MM.1S (cell line): ENCODE measurements at regions not wholly inside any gene's neighbourhood (a gene's known extent, or its start where the extent isn't known, plus 50 kb on each side); places are given as distances from the start of the nearest gene placed in this dataset.

Source experiments
- DNase-seq: peaks from one replicate; pipeline ENCODE4 v3.0.0-alpha.2; 2015
- H2AFZ ChIP-seq: fragments of 300-600 bp; sonication (generic); 2 replicates; pipeline ENCODE4 v1.6.0; 2016; ENCODE audit warnings: antibody characterized with exemption, low read length
- H3F3A ChIP-seq: fragments of 300-600 bp; sonication (generic); 2 replicates; pipeline ENCODE4 v1.6.1; 2016; ENCODE audit warnings: mild to moderate bottlenecking, antibody characterized with exemption, low read length, moderate library complexity, mixed read lengths; ENCODE audit not compliant: insufficient read depth
- H3K27ac ChIP-seq: fragments of 300-600 bp; sonication (generic); 2 replicates; pipeline ENCODE4 v1.5.1; 2016; ENCODE audit warnings: mild to moderate bottlenecking, low read length
- H3K27me3 ChIP-seq: fragments of 300-600 bp; sonication (generic); replicated peaks from 2 replicates; pipeline ENCODE4 v1.6.0; 2016; ENCODE audit warnings: low read length; ENCODE audit not compliant: insufficient read depth
- H3K36me3 ChIP-seq: fragments of 300-600 bp; sonication (generic); replicated peaks from 2 replicates; pipeline ENCODE4 v1.6.1; 2016; ENCODE audit warnings: mild to moderate bottlenecking, low read length, mixed read lengths; ENCODE audit not compliant: insufficient read depth
- H3K4me1 ChIP-seq: fragments of 300-600 bp; sonication (generic); 2 replicates; pipeline ENCODE4 v1.6.1; 2016; ENCODE audit warnings: low read length, mixed read lengths
- H3K4me2 ChIP-seq: fragments of 300-600 bp; sonication (generic); 2 replicates; pipeline ENCODE4 v1.6.0; 2016; ENCODE audit warnings: low read depth, low read length
- H3K4me3 ChIP-seq: fragments of 300-600 bp; sonication (generic); 2 replicates; pipeline ENCODE4 v1.5.1; 2016; ENCODE audit warnings: low read length, mixed read lengths
- H3K79me2 ChIP-seq: fragments of 300-600 bp; sonication (generic); 2 replicates; pipeline ENCODE4 v1.6.1; 2016; ENCODE audit warnings: mixed run types, low read length, mixed read lengths
- H3K9ac ChIP-seq: fragments of 300-600 bp; sonication (generic); 2 replicates; pipeline ENCODE4 v1.6.1; 2016; ENCODE audit warnings: low read length, mixed read lengths
- H3K9me2 ChIP-seq: fragments of 300-600 bp; sonication (generic); replicated peaks from 2 replicates; pipeline ENCODE4 v1.6.1; 2016; ENCODE audit warnings: mild to moderate bottlenecking, low read length, mixed read lengths; ENCODE audit not compliant: insufficient read depth
- H3K9me3 ChIP-seq: fragments of 300-600 bp; sonication (generic); replicated peaks from 2 replicates; pipeline ENCODE4 v1.6.1; 2016; ENCODE audit warnings: mild to moderate bottlenecking, low read length, mixed read lengths; ENCODE audit not compliant: insufficient read depth
- H4K20me1 ChIP-seq: fragments of 300-600 bp; sonication (generic); 2 replicates; pipeline ENCODE4 v1.6.1; 2016; ENCODE audit warnings: mild to moderate bottlenecking, low read length, moderate library complexity, mixed read lengths; ENCODE audit not compliant: insufficient read depth
- EZH2 ChIP-seq: fragments of 300-600 bp; sonication (generic); optimal IDR thresholded peaks from 2 replicates; pipeline ENCODE3; 2017; ENCODE audit warnings: low read depth, mild to moderate bottlenecking, antibody characterized with exemption, low read length, mixed read lengths
- EZH2phosphoT487 ChIP-seq: fragments of 300-600 bp; sonication (generic); IDR thresholded peaks from 2 replicates; pipeline ENCODE4 v1.6.1; 2018; ENCODE audit warnings: antibody characterized with exemption, low read length
- TF ChIP-seq, protein P1 (sequence below): fragments of 300-600 bp; sonication (generic); IDR thresholded peaks from 2 replicates; pipeline ENCODE4 v1.5.1; 2016; ENCODE audit warnings: antibody characterized with exemption, low read length, mixed read lengths

DNA sequence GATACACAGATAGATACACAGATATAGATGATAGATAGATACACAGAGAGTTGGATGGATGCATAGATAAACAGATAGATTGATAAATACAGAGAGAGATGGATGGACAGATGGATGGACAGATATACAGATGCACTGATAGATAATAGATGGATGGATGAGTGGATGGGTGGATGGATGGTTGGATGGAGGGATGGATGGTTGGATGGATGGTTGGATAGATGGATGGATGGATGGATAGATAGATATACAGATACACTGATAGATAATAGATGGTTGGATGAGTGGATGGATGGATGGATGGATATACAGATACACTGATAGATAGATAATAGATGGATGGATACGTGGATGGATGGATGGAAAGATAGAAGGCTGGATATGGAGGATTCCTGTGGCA lies 290.0 kb upstream of the SHH start:
- no peak overlapping the region for H3K27ac ChIP-seq
- TF ChIP-seq, protein P1, sequence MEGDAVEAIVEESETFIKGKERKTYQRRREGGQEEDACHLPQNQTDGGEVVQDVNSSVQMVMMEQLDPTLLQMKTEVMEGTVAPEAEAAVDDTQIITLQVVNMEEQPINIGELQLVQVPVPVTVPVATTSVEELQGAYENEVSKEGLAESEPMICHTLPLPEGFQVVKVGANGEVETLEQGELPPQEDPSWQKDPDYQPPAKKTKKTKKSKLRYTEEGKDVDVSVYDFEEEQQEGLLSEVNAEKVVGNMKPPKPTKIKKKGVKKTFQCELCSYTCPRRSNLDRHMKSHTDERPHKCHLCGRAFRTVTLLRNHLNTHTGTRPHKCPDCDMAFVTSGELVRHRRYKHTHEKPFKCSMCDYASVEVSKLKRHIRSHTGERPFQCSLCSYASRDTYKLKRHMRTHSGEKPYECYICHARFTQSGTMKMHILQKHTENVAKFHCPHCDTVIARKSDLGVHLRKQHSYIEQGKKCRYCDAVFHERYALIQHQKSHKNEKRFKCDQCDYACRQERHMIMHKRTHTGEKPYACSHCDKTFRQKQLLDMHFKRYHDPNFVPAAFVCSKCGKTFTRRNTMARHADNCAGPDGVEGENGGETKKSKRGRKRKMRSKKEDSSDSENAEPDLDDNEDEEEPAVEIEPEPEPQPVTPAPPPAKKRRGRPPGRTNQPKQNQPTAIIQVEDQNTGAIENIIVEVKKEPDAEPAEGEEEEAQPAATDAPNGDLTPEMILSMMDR: no peak
- TF ChIP-seq EZH2 (no peak), EZH2phosphoT487 (no peak)
- H2AFZ ChIP-seq: no peak overlapping the region
- no peaks in the 10 kb centered on the region for H3K9me2 ChIP-seq
- no peaks in the 10 kb centered on the region for H3K4me1 ChIP-seq
- no peaks in the 10 kb centered on the region for H4K20me1 ChIP-seq
- no peaks in the 10 kb centered on the region for H3K79me2 ChIP-seq
- no peak overlapping the region for H3K9ac ChIP-seq
- no peaks in the 10 kb centered on the region for H3K36me3 ChIP-seq
- no peak for DNase-seq
- no peaks in the 10 kb centered on the region for H3F3A ChIP-seq
- peaks cover 31% of the 10 kb centered on the region; the same call in 1 of the 2 replicates for H3K27me3 ChIP-seq
- H3K4me2 ChIP-seq: no peak overlapping the region
- no peak overlapping the region for H3K4me3 ChIP-seq
- H3K9me3 ChIP-seq: no peaks in the 10 kb centered on the region

DNA sequence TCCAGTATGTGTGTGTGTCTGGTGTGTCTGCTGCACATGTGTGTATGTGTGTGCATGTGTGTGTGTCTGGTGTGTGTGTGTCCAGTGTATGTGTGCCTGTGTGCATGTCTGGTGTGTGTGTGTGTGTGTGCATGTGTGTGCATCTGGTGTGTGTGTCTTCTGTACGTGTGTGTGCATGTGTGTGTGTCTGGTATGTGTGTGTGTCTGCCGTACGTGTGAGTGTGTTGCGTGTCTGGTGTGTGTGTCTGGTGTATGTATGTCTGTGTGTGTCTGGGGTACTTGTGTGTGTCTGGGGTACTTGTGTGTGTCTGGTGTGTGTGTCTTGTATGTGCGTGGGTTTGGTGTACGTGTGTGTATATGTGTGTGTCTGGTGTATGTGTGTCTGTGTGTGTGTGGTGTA lies 289.1 kb upstream of the SHH start:
- no peaks in the 10 kb centered on the region for H3K79me2 ChIP-seq
- no peaks in the 10 kb centered on the region for H4K20me1 ChIP-seq
- no peak overlapping the region for H3K27ac ChIP-seq
- H3K4me1 ChIP-seq: no peaks in the 10 kb centered on the region
- H3F3A ChIP-seq: no peaks in the 10 kb centered on the region
- peaks cover 25% of the 10 kb centered on the region; the same call in 1 of the 2 replicates for H3K27me3 ChIP-seq
- no peaks in the 10 kb centered on the region for H3K36me3 ChIP-seq
- no peak overlapping the region for H3K9ac ChIP-seq
- no peak overlapping the region for H3K4me3 ChIP-seq
- no peaks in the 10 kb centered on the region for H3K9me3 ChIP-seq
- no peak for DNase-seq
- H2AFZ ChIP-seq: no peak overlapping the region
- H3K4me2 ChIP-seq: no peak overlapping the region
- TF ChIP-seq, protein P1: no peak
- TF ChIP-seq EZH2: no peak
- no peaks in the 10 kb centered on the region for H3K9me2 ChIP-seq

DNA sequence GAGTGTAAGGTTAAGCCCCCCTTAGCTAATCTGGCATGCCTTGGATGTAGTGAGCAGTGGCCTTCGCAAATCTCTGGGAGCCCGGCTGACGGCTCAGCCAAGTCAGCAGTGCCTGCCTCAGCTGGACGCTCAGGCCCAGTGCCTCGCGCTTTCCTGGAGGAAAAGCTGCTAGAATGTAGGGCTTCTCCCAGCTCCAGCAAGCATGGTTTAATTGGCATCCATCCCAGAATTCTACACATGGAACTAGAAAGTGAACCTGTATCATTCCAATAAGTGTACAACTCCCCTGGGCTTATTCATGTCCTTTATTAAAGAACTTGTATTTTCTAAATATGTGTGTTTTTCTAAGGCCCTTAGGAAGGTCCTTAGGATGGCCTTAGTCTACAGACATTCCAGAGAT lies 287.8 kb upstream of the SHH start:
- TF ChIP-seq, protein P1: no peak
- TF ChIP-seq EZH2phosphoT487 (no peak), EZH2 (no peak)
- no peak for DNase-seq
- no peak overlapping the region for H3K27ac ChIP-seq

More for the DNA sequence above, 287.8 kb upstream of the SHH start:
- Histone ChIP-seq H3F3A (no peaks in the 10 kb centered on the region), H3K4me2 (no peak overlapping the region), H3K27me3 (peaks cover 15% of the 10 kb centered on the region; the same call in 1 of the 2 replicates), H3K4me1 (no peaks in the 10 kb centered on the region), H3K79me2 (no peaks in the 10 kb centered on the region), H3K9me3 (no peaks in the 10 kb centered on the region), H3K9ac (no peak overlapping the region), H3K36me3 (no peaks in the 10 kb centered on the region), H2AFZ (no peak overlapping the region), H3K4me3 (no peak overlapping the region), H3K9me2 (no peaks in the 10 kb centered on the region), H4K20me1 (no peaks in the 10 kb centered on the region)
